ENCODE measurements at regions not wholly inside any gene's neighbourhood (a gene's known extent, or its start where the extent isn't known, plus 50 kb on each side); places are given as distances from the start of the nearest gene placed in this dataset.
"Not testable (repeated sequence)": the region's sequence is repeated elsewhere in the genome, so short reads cannot be mapped to it uniquely, and the experiment has no call there.

DNA sequence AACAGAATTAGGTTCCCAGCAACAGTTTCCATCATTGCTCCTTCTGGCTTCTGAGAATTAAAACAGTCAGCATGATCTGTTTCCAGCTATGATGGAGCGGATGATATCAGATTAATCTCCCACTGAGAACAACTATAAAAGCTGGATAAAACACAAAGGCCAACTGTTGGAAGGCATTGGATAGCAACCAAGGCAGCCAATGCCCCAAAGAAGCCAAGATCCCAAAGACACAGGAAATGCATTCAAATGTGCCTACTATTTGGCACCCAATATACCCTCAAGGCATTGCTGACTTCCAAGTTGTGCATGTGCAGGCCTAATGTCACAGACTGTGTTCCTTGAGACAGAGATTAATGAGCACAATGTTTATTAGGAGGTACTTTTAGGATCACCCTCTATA is 259.3 kb downstream of the ARHGAP12 start:
- Histone ChIP-seq H3K27ac (ENCODE audit: control insufficient read depth, insufficient read depth, low read length) (no peak overlapping the region), H4K20me1 (ENCODE audit: control insufficient read depth, extremely low read depth, insufficient read depth, low read length) (no peaks in the 10 kb centered on the region), H3K4me2 (ENCODE audit: control insufficient read depth, extremely low read depth, insufficient read depth, low read depth, low read length) (no peak overlapping the region), H3K79me2 (ENCODE audit: control insufficient read depth, insufficient read depth, low read length) (no peaks in the 10 kb centered on the region), H3K4me1 (ENCODE audit: control insufficient read depth, extremely low read depth, insufficient read depth, low read length) (peaks cover 5% of the 10 kb centered on the region), H3K9ac (ENCODE audit: control insufficient read depth, extremely low read depth, insufficient read depth, low read length) (no peak overlapping the region), H3K9me1 (ENCODE audit: control insufficient read depth, extremely low read depth, insufficient read depth, low read length) (no peaks in the 10 kb centered on the region), H2AFZ (ENCODE audit: control insufficient read depth, low read length) (no peak overlapping the region), H3K4me3 (ENCODE audit: control insufficient read depth in 2 of 3, extremely low read depth in 1 of 3, insufficient read depth in 2 of 3, low read depth in 1 of 3, low read length in 3 of 3) (no peak overlapping the region), H3K36me3 (ENCODE audit: control insufficient read depth in 2 of 2, extremely low read depth in 1 of 2, insufficient read depth in 2 of 2, low read length in 2 of 2) (no peaks in the 10 kb centered on the region), H3K27me3 (ENCODE audit: control insufficient read depth, extremely low read depth, insufficient read depth, low read length) (no peaks in the 10 kb centered on the region), H3K9me3 (ENCODE audit: control insufficient read depth, low read depth, low read length) (no peaks in the 10 kb centered on the region)
- dilution Hi-C loops (cut with MboI; ENCODE audit: extremely low pct_ligation_motif_present, low sequenced_read_pairs): no loop called here
- no peak for DNase-seq (ENCODE audit: low read depth, low spot score)
- no peak for FAIRE-seq
- TF ChIP-seq, protein P1, sequence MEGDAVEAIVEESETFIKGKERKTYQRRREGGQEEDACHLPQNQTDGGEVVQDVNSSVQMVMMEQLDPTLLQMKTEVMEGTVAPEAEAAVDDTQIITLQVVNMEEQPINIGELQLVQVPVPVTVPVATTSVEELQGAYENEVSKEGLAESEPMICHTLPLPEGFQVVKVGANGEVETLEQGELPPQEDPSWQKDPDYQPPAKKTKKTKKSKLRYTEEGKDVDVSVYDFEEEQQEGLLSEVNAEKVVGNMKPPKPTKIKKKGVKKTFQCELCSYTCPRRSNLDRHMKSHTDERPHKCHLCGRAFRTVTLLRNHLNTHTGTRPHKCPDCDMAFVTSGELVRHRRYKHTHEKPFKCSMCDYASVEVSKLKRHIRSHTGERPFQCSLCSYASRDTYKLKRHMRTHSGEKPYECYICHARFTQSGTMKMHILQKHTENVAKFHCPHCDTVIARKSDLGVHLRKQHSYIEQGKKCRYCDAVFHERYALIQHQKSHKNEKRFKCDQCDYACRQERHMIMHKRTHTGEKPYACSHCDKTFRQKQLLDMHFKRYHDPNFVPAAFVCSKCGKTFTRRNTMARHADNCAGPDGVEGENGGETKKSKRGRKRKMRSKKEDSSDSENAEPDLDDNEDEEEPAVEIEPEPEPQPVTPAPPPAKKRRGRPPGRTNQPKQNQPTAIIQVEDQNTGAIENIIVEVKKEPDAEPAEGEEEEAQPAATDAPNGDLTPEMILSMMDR (optimal IDR thresholded peaks at IDR 0.05 in 1 of 3, IDR thresholded peaks at IDR 0.05 in 1 of 3, conservative IDR thresholded peaks at IDR 0.05 in 1 of 3; ENCODE audit: extremely low read depth in 1 of 3, insufficient read depth in 2 of 3, low read length in 3 of 3): no peak
- TF ChIP-seq EZH2 (IDR thresholded peaks at IDR 0.05; ENCODE audit: low read length): no peak

DNA sequence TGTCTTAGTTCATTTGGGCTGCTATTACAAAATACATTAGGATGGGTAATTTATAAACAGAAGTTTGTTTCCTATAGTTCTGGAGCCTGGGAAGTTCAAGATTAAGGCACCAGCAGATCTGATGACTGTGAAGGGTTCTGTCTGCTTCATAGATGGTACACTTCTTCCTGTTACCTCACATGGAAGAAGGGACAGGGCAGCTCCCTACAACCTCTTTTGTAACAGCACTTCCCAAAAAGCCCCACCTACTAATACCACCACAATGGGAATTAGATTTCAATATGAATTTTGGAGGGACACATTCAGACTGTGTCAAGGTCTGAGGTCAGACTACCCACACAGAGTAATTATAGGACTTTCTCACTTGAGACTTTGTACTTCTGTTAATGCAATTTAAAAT is 260.3 kb downstream of the ARHGAP12 start:
- Histone ChIP-seq H4K20me1 (ENCODE audit: control insufficient read depth, extremely low read depth, insufficient read depth, low read length) (no peaks in the 10 kb centered on the region), H2AFZ (ENCODE audit: control insufficient read depth, low read length) (no peak overlapping the region), H3K9me1 (ENCODE audit: control insufficient read depth, extremely low read depth, insufficient read depth, low read length) (no peaks in the 10 kb centered on the region), H3K4me2 (ENCODE audit: control insufficient read depth, extremely low read depth, insufficient read depth, low read depth, low read length) (no peak overlapping the region), H3K4me1 (ENCODE audit: control insufficient read depth, extremely low read depth, insufficient read depth, low read length) (peaks cover 5% of the 10 kb centered on the region), H3K36me3 (ENCODE audit: control insufficient read depth in 2 of 2, extremely low read depth in 1 of 2, insufficient read depth in 2 of 2, low read length in 2 of 2) (no peaks in the 10 kb centered on the region), H3K27me3 (ENCODE audit: control insufficient read depth, extremely low read depth, insufficient read depth, low read length) (no peaks in the 10 kb centered on the region), H3K9ac (ENCODE audit: control insufficient read depth, extremely low read depth, insufficient read depth, low read length) (no peak overlapping the region), H3K4me3 (ENCODE audit: control insufficient read depth in 2 of 3, extremely low read depth in 1 of 3, insufficient read depth in 2 of 3, low read depth in 1 of 3, low read length in 3 of 3) (no peak overlapping the region), H3K27ac (ENCODE audit: control insufficient read depth, insufficient read depth, low read length) (no peak overlapping the region), H3K9me3 (ENCODE audit: control insufficient read depth, low read depth, low read length) (no peaks in the 10 kb centered on the region), H3K79me2 (ENCODE audit: control insufficient read depth, insufficient read depth, low read length) (no peaks in the 10 kb centered on the region)
- dilution Hi-C loops (cut with MboI; ENCODE audit: extremely low pct_ligation_motif_present, low sequenced_read_pairs): no loop called here
- TF ChIP-seq EZH2 (IDR thresholded peaks at IDR 0.05; ENCODE audit: low read length): no peak
- TF ChIP-seq, protein P1 (optimal IDR thresholded peaks at IDR 0.05 in 1 of 3, IDR thresholded peaks at IDR 0.05 in 1 of 3, conservative IDR thresholded peaks at IDR 0.05 in 1 of 3; ENCODE audit: extremely low read depth in 1 of 3, insufficient read depth in 2 of 3, low read length in 3 of 3): no peak
- FAIRE-seq (no peak), DNase-seq (ENCODE audit: low read depth, low spot score) (no peak)

DNA sequence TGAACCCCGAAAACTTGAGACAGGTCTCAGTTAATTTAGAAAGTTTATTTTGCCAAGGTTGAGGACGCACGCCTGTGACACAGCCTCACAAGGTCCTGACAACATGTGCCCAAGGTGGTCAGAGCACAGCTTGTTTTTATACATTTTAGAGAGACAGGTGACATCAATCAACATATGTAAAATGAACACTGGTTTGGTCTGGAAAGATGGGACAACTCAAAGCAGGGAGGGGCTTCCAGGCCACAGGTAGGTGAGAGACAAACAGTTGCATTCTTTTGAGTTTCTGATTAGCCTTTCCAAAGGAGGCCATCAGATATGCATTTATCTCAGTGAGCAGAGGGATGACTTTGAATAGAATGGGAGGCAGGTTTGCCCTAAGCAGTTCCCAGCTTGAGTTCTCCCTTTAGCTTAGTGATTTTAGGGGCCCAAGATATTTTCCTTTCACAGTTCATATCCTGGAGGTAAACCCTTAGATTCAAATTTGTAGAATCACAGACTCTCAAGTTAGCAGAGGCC is 262.8 kb downstream of the ARHGAP12 start:
- H3K36me3 ChIP-seq (ENCODE audit: control insufficient read depth in 2 of 2, extremely low read depth in 1 of 2, insufficient read depth in 2 of 2, low read length in 2 of 2); dilution Hi-C loops (cut with MboI; ENCODE audit: extremely low pct_ligation_motif_present, low sequenced_read_pairs); H3K27me3 ChIP-seq (ENCODE audit: control insufficient read depth, extremely low read depth, insufficient read depth, low read length); H3K4me1 ChIP-seq (ENCODE audit: control insufficient read depth, extremely low read depth, insufficient read depth, low read length); H3K79me2 ChIP-seq (ENCODE audit: control insufficient read depth, insufficient read depth, low read length); H3K9ac ChIP-seq (ENCODE audit: control insufficient read depth, extremely low read depth, insufficient read depth, low read length); H3K27ac ChIP-seq (ENCODE audit: control insufficient read depth, insufficient read depth, low read length); H2AFZ ChIP-seq (ENCODE audit: control insufficient read depth, low read length); H4K20me1 ChIP-seq (ENCODE audit: control insufficient read depth, extremely low read depth, insufficient read depth, low read length); H3K4me3 ChIP-seq (ENCODE audit: control insufficient read depth in 2 of 3, extremely low read depth in 1 of 3, insufficient read depth in 2 of 3, low read depth in 1 of 3, low read length in 3 of 3); H3K4me2 ChIP-seq (ENCODE audit: control insufficient read depth, extremely low read depth, insufficient read depth, low read depth, low read length); DNase-seq (ENCODE audit: low read depth, low spot score); FAIRE-seq; H3K9me3 ChIP-seq (ENCODE audit: control insufficient read depth, low read depth, low read length); H3K9me1 ChIP-seq (ENCODE audit: control insufficient read depth, extremely low read depth, insufficient read depth, low read length): not testable (repeated sequence)
